ENCODE measurements at regions not wholly inside any gene's neighbourhood (a gene's known extent, or its start where the extent isn't known, plus 50 kb on each side); places are given as distances from the start of the nearest gene placed in this dataset.
"Not testable (repeated sequence)": the region's sequence is repeated elsewhere in the genome, so short reads cannot be mapped to it uniquely, and the experiment has no call there.

- Histone ChIP-seq H3K27ac (ENCODE audit: low read length) (no peak overlapping the region), H3K4me3 (ENCODE audit: low read length) (no peak overlapping the region), H3K36me3 (ENCODE audit: control insufficient read depth, insufficient read depth, low read length) (no peaks in the 10 kb centered on the region), H3K27me3 (ENCODE audit: control insufficient read depth, insufficient read depth, low read length) (no peaks in the 10 kb centered on the region), H3K4me1 (ENCODE audit: control insufficient read depth, insufficient read depth, low read length) (no peaks in the 10 kb centered on the region), H3K9me3 (replicated peaks; ENCODE audit: control insufficient read depth, low read depth, low read length) (peaks cover 3% of the 10 kb centered on the region)
- DNase-seq: no peak
- WGBS (ENCODE audit: insufficient coverage): 94% methylated on average over 38 of the region's 42 CpGs
Observed at GRCh38 chr12:74170645-74171477, 366.8 kb upstream of the ATXN7L3B start.

GRCh38 chr12:74171478-74171909, 366.1 kb upstream of the ATXN7L3B start:
- no peak overlapping the region for H3K27ac ChIP-seq (ENCODE audit: low read length)
- no peak for DNase-seq

GRCh38 chr12:74174961-74175360, 362.7 kb upstream of the ATXN7L3B start:
- WGBS (ENCODE audit: insufficient coverage): 77% methylated on average over 4 of the region's 4 CpGs
- not testable (repeated sequence) for H3K27me3 ChIP-seq (ENCODE audit: control insufficient read depth, insufficient read depth, low read length); H3K27ac ChIP-seq (ENCODE audit: low read length); H3K4me1 ChIP-seq (ENCODE audit: control insufficient read depth, insufficient read depth, low read length); H3K4me3 ChIP-seq (ENCODE audit: low read length); H3K36me3 ChIP-seq (ENCODE audit: control insufficient read depth, insufficient read depth, low read length); DNase-seq; H3K9me3 ChIP-seq (replicated peaks; ENCODE audit: control insufficient read depth, low read depth, low read length)

More at GRCh38 chr12:74171478-74171909, 366.1 kb upstream of the ATXN7L3B start:
- Histone ChIP-seq H3K27me3 (ENCODE audit: control insufficient read depth, insufficient read depth, low read length) (no peaks in the 10 kb centered on the region), H3K9me3 (replicated peaks; ENCODE audit: control insufficient read depth, low read depth, low read length) (peaks cover 3% of the 10 kb centered on the region), H3K4me1 (ENCODE audit: control insufficient read depth, insufficient read depth, low read length) (no peaks in the 10 kb centered on the region), H3K36me3 (ENCODE audit: control insufficient read depth, insufficient read depth, low read length) (no peaks in the 10 kb centered on the region), H3K4me3 (ENCODE audit: low read length) (no peak overlapping the region)
- 89% methylated on average over 12 of the region's 19 CpGs for WGBS (ENCODE audit: insufficient coverage)

GRCh38 chr12:74185360-74185759, 352.3 kb upstream of the ATXN7L3B start:
- H3K4me3 ChIP-seq (ENCODE audit: low read length): no peak overlapping the region
- H3K27ac ChIP-seq (ENCODE audit: low read length): no peak overlapping the region
- no peaks in the 10 kb centered on the region for H3K4me1 ChIP-seq (ENCODE audit: control insufficient read depth, insufficient read depth, low read length)
- no peak for DNase-seq
- H3K36me3 ChIP-seq (ENCODE audit: control insufficient read depth, insufficient read depth, low read length): no peaks in the 10 kb centered on the region
- H3K27me3 ChIP-seq (ENCODE audit: control insufficient read depth, insufficient read depth, low read length): no peaks in the 10 kb centered on the region
- no CpG with 5 or more reads among the region's 2 CpGs for WGBS (ENCODE audit: insufficient coverage)
- peaks cover under 1% of the 10 kb centered on the region for H3K9me3 ChIP-seq (replicated peaks; ENCODE audit: control insufficient read depth, low read depth, low read length)

GRCh38 chr12:74193191-74193590, 344.4 kb upstream of the ATXN7L3B start:
- Histone ChIP-seq H3K27me3 (ENCODE audit: control insufficient read depth, insufficient read depth, low read length) (no peaks in the 10 kb centered on the region), H3K36me3 (ENCODE audit: control insufficient read depth, insufficient read depth, low read length) (no peaks in the 10 kb centered on the region), H3K4me1 (ENCODE audit: control insufficient read depth, insufficient read depth, low read length) (no peaks in the 10 kb centered on the region), H3K27ac (ENCODE audit: low read length) (no peak overlapping the region), H3K4me3 (ENCODE audit: low read length) (no peak overlapping the region), H3K9me3 (replicated peaks; ENCODE audit: control insufficient read depth, low read depth, low read length) (peaks cover 2% of the 10 kb centered on the region)
- WGBS (ENCODE audit: insufficient coverage): no CpG with 5 or more reads among the region's 2 CpGs
- no peak for DNase-seq

- H3K4me1 ChIP-seq (ENCODE audit: control insufficient read depth, insufficient read depth, low read length): no peaks in the 10 kb centered on the region
- no peak overlapping the region for H3K27ac ChIP-seq (ENCODE audit: low read length)
- no peaks in the 10 kb centered on the region for H3K27me3 ChIP-seq (ENCODE audit: control insufficient read depth, insufficient read depth, low read length)
- H3K9me3 ChIP-seq (replicated peaks; ENCODE audit: control insufficient read depth, low read depth, low read length): no peaks in the 10 kb centered on the region
- no CpG with 5 or more reads among the region's 3 CpGs for WGBS (ENCODE audit: insufficient coverage)
- no peaks in the 10 kb centered on the region for H3K36me3 ChIP-seq (ENCODE audit: control insufficient read depth, insufficient read depth, low read length)
- DNase-seq: no peak
- H3K4me3 ChIP-seq (ENCODE audit: low read length): no peak overlapping the region
Observed at GRCh38 chr12:74204236-74204635, 333.4 kb upstream of the ATXN7L3B start.

- H3K4me1 ChIP-seq (ENCODE audit: control insufficient read depth, insufficient read depth, low read length): no peaks in the 10 kb centered on the region
- no CpG with 5 or more reads among the region's 3 CpGs for WGBS (ENCODE audit: insufficient coverage)
- H3K27ac ChIP-seq (ENCODE audit: low read length): no peak overlapping the region
- H3K9me3 ChIP-seq (replicated peaks; ENCODE audit: control insufficient read depth, low read depth, low read length): no peaks in the 10 kb centered on the region
- no peak for DNase-seq
- H3K27me3 ChIP-seq (ENCODE audit: control insufficient read depth, insufficient read depth, low read length): no peaks in the 10 kb centered on the region
- no peak overlapping the region for H3K4me3 ChIP-seq (ENCODE audit: low read length)
- H3K36me3 ChIP-seq (ENCODE audit: control insufficient read depth, insufficient read depth, low read length): no peaks in the 10 kb centered on the region
Observed at GRCh38 chr12:74227846-74228545, 309.6 kb upstream of the ATXN7L3B start.

GRCh38 chr12:74229671-74230070, 308.0 kb upstream of the ATXN7L3B start:
- no peak overlapping the region for H3K27ac ChIP-seq (ENCODE audit: low read length)
- H3K27me3 ChIP-seq (ENCODE audit: control insufficient read depth, insufficient read depth, low read length): no peaks in the 10 kb centered on the region
- H3K9me3 ChIP-seq (replicated peaks; ENCODE audit: control insufficient read depth, low read depth, low read length): no peaks in the 10 kb centered on the region
- no peaks in the 10 kb centered on the region for H3K4me1 ChIP-seq (ENCODE audit: control insufficient read depth, insufficient read depth, low read length)
- no peak for DNase-seq
- no peak overlapping the region for H3K4me3 ChIP-seq (ENCODE audit: low read length)
- H3K36me3 ChIP-seq (ENCODE audit: control insufficient read depth, insufficient read depth, low read length): no peaks in the 10 kb centered on the region

- Histone ChIP-seq H3K27ac (ENCODE audit: low read length) (no peak overlapping the region), H3K36me3 (ENCODE audit: control insufficient read depth, insufficient read depth, low read length) (no peaks in the 10 kb centered on the region), H3K4me1 (ENCODE audit: control insufficient read depth, insufficient read depth, low read length) (no peaks in the 10 kb centered on the region), H3K4me3 (ENCODE audit: low read length) (no peak overlapping the region), H3K9me3 (replicated peaks; ENCODE audit: control insufficient read depth, low read depth, low read length) (peaks cover 3% of the 10 kb centered on the region), H3K27me3 (ENCODE audit: control insufficient read depth, insufficient read depth, low read length) (no peaks in the 10 kb centered on the region)
- WGBS (ENCODE audit: insufficient coverage): no CpG with 5 or more reads among the region's 2 CpGs
- DNase-seq: no peak
Observed at GRCh38 chr12:74235342-74235741, 302.3 kb upstream of the ATXN7L3B start.

GRCh38 chr12:74241341-74241740, 296.3 kb upstream of the ATXN7L3B start:
- Histone ChIP-seq H3K4me1 (ENCODE audit: control insufficient read depth, insufficient read depth, low read length) (no peaks in the 10 kb centered on the region), H3K4me3 (ENCODE audit: low read length) (no peak overlapping the region), H3K27me3 (ENCODE audit: control insufficient read depth, insufficient read depth, low read length) (no peaks in the 10 kb centered on the region), H3K27ac (ENCODE audit: low read length) (no peak overlapping the region), H3K36me3 (ENCODE audit: control insufficient read depth, insufficient read depth, low read length) (no peaks in the 10 kb centered on the region), H3K9me3 (replicated peaks; ENCODE audit: control insufficient read depth, low read depth, low read length) (peaks cover 3% of the 10 kb centered on the region)
- WGBS (ENCODE audit: insufficient coverage): no CpG with 5 or more reads among the region's 1 CpG
- DNase-seq: no peak
